Neutrophil (primary cell): ENCODE measurements at regions not wholly inside any gene's neighbourhood (a gene's known extent, or its start where the extent isn't known, plus 50 kb on each side); places are given as distances from the start of the nearest gene placed in this dataset.

ENCODE experiments used
- H3K27ac ChIP-seq: fragments of 200-600 bp; sonication (generic); 2 replicates; pipeline ENCODE4 v1.5.1; 2016; ENCODE audit warnings: mild to moderate bottlenecking, moderate library complexity
- H3K27me3 ChIP-seq: fragments of 200-600 bp; sonication (generic); 2 replicates; pipeline ENCODE4 v1.6.0; 2016; ENCODE audit warnings: mild to moderate bottlenecking
- H3K36me3 ChIP-seq: fragments of 200-600 bp; sonication (generic); 2 replicates; pipeline ENCODE4 v1.5.1; 2017
- H3K4me1 ChIP-seq, 2 experiments: fragments of 200-600 bp in 1 of 2; sonication (generic) in 1 of 2; 1 replicate in 1 of 2; 2 replicates in 1 of 2; pipeline versions ENCODE4 v1.5.1 to v1.6.1; 2013 to 2016; ENCODE audit warnings: low read depth in 1 of 2, low read length in 1 of 2, mild to moderate bottlenecking in 1 of 2, moderate library complexity in 1 of 2; ENCODE audit not compliant: control insufficient read depth in 1 of 2, insufficient read depth in 1 of 2
- H3K4me3 ChIP-seq, 2 experiments: fragments of 200-600 bp in 1 of 2; sonication (generic) in 1 of 2; 1 replicate in 1 of 2; 2 replicates in 1 of 2; pipeline ENCODE4 v1.5.1; 2013 to 2016; ENCODE audit warnings: low read depth in 1 of 2, low read length in 1 of 2, mild to moderate bottlenecking in 1 of 2, moderate library complexity in 1 of 2
- H3K9me3 ChIP-seq: fragments of 200-600 bp; sonication (generic); 2 replicates; pipeline ENCODE4 v1.5.1; 2016
- TF ChIP-seq, protein P1 (sequence below): fragments of 200-600 bp; sonication (generic); IDR thresholded peaks from 2 replicates; pipeline ENCODE4 v1.5.1; 2016; ENCODE audit warnings: antibody characterized with exemption

DNA sequence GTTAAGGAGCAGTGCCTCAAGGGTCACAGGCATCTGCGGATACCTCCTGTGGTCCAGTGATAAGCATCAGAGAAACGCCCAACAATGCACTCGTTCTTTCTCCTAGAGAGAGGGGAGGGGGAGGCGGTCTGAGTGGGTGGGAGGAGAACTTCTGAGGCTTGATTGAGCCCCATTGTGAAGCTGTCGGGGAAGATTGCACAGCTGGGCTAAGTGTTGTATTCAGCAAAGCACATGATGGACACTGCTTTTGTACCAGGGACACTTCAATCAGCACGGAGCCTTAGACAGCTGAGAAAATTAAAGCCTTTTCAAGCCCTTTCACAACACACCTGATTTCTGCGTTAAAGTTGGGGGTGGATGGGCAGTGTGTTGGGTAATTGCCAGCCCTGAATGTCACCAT is 230.3 kb upstream of the GHITM start:
- Histone ChIP-seq H3K27me3 (no peaks in the 10 kb centered on the region), H3K4me1 (no peaks in the 10 kb centered on the region), H3K9me3 (no peaks in the 10 kb centered on the region), H3K4me3 (no peak overlapping the region), H3K36me3 (no peaks in the 10 kb centered on the region), H3K27ac (no peak overlapping the region)
- TF ChIP-seq, protein P1, sequence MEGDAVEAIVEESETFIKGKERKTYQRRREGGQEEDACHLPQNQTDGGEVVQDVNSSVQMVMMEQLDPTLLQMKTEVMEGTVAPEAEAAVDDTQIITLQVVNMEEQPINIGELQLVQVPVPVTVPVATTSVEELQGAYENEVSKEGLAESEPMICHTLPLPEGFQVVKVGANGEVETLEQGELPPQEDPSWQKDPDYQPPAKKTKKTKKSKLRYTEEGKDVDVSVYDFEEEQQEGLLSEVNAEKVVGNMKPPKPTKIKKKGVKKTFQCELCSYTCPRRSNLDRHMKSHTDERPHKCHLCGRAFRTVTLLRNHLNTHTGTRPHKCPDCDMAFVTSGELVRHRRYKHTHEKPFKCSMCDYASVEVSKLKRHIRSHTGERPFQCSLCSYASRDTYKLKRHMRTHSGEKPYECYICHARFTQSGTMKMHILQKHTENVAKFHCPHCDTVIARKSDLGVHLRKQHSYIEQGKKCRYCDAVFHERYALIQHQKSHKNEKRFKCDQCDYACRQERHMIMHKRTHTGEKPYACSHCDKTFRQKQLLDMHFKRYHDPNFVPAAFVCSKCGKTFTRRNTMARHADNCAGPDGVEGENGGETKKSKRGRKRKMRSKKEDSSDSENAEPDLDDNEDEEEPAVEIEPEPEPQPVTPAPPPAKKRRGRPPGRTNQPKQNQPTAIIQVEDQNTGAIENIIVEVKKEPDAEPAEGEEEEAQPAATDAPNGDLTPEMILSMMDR, result no peak

DNA sequence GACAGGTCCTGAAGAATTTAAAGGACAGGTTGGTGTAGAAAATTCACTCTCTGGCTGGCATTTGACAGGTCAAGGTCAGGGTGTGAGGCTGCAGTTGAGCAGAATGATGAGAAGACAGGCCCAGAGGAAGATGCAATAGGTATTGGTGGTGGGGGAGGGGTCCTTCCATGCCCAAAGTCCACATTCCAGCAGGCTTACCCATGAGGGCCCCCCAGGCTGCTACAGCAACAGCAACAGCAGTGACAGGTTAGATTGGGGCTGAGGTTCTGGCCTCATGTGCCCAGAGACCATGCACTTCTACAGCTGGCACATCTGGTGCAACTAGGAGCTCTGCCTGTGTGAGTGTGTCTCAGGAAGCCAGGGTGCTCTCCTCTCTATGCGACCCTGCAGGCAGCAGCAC is 223.5 kb upstream of the GHITM start:
- Histone ChIP-seq H3K9me3 (no peaks in the 10 kb centered on the region), H3K4me1 (no peaks in the 10 kb centered on the region), H3K36me3 (no peaks in the 10 kb centered on the region), H3K27me3 (no peaks in the 10 kb centered on the region), H3K4me3 (no peak overlapping the region), H3K27ac (no peak overlapping the region)
- TF ChIP-seq, protein P1, result no peak

DNA sequence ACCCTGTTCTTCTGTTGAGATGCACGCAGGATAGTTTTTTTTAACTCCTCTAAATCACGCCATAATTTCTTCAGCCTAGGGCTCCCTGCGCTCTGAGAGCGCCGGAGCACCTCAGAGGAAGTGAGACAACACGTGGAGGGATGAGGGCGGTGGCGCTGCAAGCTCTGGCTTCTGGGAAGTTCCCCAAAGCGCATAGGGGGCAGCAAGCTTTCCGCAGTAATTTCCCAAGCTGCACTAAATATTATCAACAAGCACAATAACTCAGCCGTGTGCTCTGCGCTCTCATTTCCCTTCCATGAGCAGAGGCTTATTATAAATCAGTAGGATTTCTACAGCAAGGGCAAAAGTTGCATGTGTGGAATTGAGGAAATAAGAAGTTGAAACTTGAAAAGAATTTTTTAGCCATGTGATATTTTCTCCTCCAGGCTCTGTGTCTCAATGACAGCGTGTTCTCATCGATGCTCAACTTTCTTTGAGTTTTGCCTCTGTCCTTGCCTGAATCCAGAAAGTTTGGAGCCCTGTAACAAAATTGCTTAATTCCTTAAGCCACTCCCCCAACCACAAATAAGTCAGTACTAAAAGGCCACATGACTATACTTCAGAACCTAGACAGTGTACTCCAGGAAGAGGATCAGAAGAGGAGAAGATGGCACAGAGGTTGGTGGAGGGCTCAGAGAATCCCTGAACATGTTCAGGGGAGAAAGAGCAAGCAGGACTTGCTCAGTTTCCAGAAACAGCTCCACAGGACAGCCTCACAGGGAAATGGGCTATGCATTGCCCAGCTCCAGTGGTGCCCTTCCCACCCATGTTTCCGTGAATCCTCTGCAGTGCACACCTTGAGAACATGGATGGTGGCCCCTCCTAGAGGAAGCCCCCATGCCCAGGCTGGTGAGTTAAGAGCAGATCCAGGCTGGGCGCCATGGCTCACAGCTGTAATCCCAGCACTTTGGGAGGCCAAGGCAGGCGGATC is 221.5 kb upstream of the GHITM start:
- Histone ChIP-seq H3K27me3 (no peaks in the 10 kb centered on the region), H3K4me3 (no peak overlapping the region), H3K9me3 (no peaks in the 10 kb centered on the region), H3K4me1 (no peaks in the 10 kb centered on the region), H3K27ac (no peak overlapping the region), H3K36me3 (no peaks in the 10 kb centered on the region)
- TF ChIP-seq, protein P1, result no peak

DNA sequence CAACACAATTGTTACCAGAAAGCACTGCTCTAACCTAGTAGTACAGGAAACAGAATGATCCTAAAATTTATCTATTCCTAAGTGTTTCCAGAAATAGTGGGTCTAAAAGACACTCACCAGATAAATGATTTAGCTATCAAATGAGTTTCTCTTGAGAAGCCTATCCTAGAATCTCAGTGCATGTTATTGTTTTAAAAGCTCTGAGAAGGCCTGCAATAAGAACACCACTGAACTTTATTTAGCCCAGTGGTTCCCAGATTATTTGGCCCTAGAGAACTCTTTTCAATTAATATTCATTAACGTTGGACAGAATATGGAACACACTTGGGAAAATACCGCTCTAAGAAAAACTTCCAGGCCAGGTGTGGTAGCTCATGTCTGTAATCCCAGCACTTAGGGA is 220.1 kb upstream of the GHITM start:
- no peak overlapping the region for H3K4me3 ChIP-seq
- no peaks in the 10 kb centered on the region for H3K36me3 ChIP-seq
- H3K27me3 ChIP-seq, result no peaks in the 10 kb centered on the region
- no peak overlapping the region for H3K27ac ChIP-seq
- no peaks in the 10 kb centered on the region for H3K4me1 ChIP-seq
- TF ChIP-seq, protein P1, result no peak
- H3K9me3 ChIP-seq, result no peaks in the 10 kb centered on the region

DNA sequence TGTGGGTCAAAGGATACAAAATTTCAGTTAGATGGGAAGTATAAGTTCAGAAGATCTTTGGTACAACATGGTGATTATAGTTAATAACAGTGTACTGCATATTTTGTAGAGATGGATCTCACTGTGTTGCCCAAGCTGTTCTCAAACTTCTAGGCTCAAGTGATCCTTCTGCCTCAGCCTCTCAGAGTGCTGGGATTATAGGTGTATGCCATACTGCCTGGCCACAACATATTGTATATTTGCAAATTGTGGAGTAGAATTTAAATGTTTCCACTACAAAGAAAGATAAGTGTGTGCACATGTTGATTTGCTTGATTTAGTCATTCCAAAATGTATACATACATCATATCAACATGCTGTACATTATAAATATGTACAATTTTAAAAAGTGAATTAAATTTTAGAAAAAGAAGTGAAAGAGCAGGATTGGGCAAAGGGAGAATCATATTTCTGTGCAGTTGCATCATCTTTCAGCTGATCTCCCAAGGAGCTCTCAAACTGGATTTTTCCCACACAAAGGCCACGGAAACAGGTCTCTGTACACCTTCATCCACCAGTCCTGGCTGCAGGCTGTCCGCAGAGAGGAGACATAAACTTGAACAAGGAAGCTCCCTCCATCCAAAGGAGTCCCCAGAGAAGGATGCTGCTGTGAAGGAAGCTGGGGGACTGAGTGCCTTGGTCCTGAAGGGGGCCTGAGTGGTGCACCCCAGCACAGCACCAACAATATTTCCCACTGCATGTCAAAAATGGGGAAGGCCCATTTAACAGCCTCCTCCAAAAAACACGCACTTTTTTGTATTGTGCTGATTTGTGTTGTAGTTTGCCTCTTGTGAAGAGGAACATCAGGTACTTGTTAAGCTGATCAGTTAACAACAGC is 217.1 kb upstream of the GHITM start:
- Histone ChIP-seq H3K4me1 (no peaks in the 10 kb centered on the region), H3K36me3 (no peaks in the 10 kb centered on the region), H3K27ac (no peak overlapping the region), H3K4me3 (no peak overlapping the region), H3K27me3 (no peaks in the 10 kb centered on the region), H3K9me3 (no peaks in the 10 kb centered on the region)
- TF ChIP-seq, protein P1, result no peak
